ENCODE measurements at regions not wholly inside any gene's neighbourhood (a gene's known extent, or its start where the extent isn't known, plus 50 kb on each side); places are given as distances from the start of the nearest gene placed in this dataset.

DNA sequence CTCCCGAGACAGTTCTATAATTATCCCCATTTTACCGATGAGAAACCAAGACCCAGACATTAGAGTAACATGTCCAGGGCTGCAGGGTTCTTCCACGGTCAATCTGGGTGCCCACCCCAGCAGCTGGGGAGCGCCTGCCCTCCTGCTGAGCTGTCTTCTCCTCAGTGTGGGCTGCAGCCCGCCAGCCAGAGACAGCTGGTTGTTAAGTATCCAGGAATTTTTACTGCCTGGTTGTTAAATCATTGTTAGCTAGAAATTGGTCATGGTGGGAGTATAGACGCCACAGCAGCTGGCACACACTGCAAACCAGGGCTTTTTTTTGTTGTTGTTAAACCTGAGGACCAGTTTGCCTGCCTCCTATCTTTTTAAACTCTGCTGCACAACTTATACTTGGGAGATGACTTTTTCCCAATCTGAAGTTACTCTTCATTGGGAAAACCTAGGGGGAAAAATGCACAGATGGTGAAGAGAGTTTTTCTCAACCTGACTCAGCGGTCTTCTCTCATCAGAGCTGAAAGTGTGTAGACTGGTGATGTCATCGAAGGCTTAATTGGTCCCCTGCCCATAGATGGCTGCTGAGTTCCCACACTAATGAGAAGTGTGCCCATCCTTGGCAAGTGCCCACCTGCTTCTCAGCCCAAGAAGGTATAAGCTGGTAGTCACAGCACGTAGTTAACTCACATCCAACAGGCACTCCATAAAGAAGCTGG is 208.6 kb downstream of the DRD1 start:
- no peak for DNase-seq

DNA sequence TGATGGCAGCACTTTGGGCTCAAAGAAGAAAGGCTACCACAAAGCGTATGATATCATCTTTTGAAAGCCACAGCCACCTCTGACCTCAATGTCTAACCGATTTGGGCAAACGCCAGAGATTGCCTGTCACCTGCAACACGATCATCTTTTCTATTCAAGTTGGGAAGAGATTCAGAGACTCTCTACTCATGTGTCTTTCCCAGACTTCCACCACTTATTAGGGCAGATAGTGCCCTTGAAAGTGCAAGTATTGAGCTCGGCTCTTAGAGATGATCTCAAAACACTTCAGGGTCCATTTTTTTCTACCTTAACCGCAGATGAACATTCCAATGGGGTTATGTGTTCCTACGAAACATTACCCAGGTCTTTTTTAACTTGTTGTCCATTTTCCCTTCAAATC is 213.7 kb downstream of the DRD1 start:
- DNase-seq: no peak

GRCh38 chr5:175226506-175226905 is 217.5 kb downstream of the DRD1 start:
- DNase-seq: no peak

GRCh38 chr5:175223291-175223690 is 220.7 kb downstream of the DRD1 start:
- DNase-seq: no peak

GRCh38 chr5:175222621-175223020 is 221.4 kb downstream of the DRD1 start:
- no peak for DNase-seq

DNA sequence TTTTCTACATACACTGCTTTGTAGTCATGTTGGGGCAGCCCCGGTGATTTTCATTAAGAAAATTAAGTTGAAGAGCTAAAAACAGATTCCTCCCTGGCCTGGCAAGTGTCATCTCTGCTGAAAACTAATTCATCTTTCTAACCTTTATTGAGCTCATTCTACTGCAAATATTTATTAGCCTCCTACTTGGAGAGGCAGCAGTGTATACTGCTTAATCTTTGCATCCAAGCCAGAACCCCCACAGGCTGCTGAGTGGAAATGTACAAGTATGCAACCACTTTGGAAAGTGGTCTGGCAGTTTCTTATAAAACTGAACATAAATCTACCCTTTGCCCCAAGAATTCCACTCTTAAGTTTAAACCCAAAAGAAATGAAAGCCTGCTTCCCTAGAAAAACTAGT is 223.4 kb downstream of the DRD1 start:
- DNase-seq: no peak

DNA sequence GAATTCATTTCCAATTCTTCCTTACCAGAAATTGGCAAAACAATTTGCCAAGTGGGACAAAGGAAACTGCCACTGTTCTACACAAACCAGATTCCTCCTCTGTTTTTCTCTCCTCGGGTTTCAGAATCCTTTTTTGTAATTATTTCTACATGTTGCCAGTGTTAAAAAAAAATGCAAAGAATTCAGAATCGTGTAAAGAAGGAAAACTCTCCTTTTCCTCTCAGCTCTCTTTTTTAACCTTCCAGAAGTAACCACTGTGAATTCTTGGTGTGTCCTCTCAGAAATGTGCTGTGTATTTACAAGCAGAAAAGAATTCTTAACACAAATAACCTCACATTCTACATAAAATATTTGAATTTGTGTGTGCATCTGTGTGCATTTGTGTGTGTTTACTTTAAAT is 224.6 kb downstream of the DRD1 start:
- no peak for DNase-seq

DNA sequence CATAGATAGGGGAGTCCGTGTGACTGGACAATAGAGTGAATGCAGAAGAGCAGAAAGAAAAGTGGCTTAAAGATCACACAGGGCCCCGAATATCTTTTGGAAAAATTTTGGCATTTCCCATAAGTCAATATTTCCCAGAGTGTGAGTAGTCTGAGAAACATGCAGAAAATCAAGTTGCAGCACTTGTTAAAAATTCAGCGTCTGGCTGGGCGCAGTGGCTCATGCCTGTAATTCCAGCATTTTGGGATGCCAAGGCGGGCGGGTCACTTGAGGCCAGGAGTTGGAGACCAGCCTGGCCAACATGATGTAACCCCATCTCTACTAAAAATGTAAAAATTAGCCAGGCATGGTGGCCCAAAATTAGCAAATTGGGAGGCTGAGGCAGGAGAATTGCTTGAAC is 227.0 kb downstream of the DRD1 start:
- no peak for DNase-seq

DNA sequence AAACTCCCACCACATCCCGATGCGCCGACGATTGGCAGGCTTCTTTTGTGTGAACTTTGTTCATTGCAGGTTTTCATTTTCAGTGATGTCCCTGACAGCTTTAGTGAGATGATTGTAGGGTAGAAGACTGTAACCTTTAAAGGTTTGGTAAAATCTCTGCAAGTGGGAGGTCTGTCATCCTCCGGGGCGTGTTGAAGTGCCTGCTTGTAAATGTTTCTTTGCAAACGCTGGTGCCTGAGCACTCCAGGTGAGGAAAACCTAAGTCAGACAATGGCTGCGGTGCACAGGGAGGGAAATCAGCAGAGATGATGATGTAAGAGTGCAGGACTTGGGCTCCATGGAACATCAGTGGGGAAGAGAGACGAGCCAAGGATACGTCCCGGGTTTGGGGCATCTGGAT is 228.1 kb downstream of the DRD1 start:
- no peak for DNase-seq

- no peak for DNase-seq
Measured at GRCh38 chr5:175214152-175214551, 229.8 kb downstream of the DRD1 start.

DNA sequence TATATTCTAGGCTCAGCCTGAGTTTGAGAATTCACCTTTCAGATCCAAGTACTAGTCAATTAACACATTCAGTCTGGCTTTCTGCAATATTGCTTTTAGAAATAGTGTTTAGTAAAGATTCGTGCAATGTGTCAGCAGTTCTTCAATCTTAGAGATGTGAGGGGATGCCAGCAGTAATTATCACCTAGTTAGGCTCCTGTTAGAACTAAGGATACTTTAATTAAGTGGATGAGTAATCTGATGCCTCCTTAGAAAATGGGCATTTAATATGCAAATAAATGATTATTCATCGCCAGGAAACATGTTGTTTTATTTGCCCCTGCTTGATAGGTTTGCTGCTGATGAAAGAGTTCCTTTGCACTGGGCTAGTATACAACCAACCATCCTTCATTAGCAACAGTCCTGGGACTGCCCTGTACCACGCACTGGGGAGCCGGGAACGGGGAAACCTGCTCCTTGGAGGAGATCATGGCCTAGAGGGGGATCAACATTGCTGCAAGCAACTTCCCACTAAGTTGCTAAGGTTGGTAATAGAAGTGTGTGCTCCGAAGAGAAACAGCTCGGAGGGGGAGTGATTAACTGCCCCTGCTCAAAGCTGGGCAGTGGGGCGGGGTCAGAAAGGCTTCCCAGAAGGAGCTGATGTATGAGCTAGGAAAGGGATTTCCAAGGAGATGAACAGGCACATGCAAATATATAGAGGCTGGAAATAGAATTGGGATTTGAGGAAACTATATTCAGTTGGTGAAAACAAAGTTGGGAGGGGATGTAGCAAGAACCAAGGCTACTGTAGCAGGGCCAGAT is 231.8 kb downstream of the DRD1 start:
- DNase-seq: no peak

GRCh38 chr5:175207321-175208040 is 236.5 kb downstream of the DRD1 start:
- no peak for DNase-seq

- DNase-seq: no peak
Measured at GRCh38 chr5:175206669-175207068, 237.3 kb downstream of the DRD1 start.

GRCh38 chr5:175202463-175203068 is 241.4 kb downstream of the DRD1 start:
- DNase-seq: peak in 1 of 2 experiments; percentile 1

GRCh38 chr5:175201393-175201792 is 242.6 kb downstream of the DRD1 start:
- no peak for DNase-seq

- DNase-seq: peak in 1 of 2 experiments; percentile 1
Measured at GRCh38 chr5:175195698-175196656, 248.0 kb downstream of the DRD1 start.

- no peak for DNase-seq
Measured at GRCh38 chr5:175181331-175181730, 262.7 kb downstream of the DRD1 start.

DNA sequence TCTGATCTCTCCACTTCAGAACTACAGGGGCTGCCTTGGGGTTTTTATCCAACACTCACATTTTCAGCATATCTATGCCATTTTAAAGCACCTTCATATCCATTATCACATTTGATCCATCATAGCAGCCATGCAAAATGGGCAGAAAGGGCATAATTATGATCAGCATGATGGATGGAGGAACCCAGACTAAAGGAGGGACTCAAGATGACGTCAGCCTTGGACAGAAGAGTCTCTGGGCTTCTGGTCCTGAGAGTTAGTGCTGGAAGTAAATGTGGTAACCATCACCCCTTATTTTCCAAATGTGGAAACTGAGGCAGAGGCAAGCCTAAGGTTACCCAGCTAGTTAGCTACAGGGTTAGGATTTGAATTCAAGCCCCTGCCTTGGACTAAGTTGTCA is 273.1 kb downstream of the DRD1 start:
- DNase-seq: no peak

DNA sequence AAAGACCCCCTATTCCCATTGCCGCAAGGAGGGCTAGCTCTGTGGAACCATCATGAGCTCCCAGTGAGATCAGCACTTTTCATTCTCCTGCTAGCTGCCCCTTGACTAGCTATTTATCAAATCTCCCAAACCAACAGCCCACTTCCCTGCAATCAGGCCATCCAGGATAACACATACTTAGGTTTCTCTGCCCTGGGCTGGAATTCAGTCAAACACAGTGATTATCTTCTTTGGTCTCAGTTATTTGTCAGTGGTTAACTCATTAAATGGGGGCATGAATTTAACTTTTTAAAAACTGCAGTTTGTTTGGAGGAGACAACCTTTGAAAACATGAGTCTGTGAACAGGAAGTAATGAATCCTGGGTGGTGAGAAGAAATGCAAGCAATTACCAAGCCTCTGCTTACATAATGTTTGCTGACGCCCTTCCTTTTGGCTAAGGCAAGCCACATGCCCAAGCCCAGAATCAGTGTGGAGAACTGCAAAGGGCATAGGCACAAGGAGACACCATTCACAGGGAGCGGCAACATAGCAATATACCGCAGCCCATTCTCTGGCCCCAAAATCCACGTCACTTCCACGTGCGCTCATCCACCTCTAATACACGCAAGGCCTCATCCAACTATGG is 275.0 kb downstream of the DRD1 start:
- no peak for DNase-seq

GRCh38 chr5:175166026-175166425 is 278.0 kb downstream of the DRD1 start:
- DNase-seq: no peak

DNA sequence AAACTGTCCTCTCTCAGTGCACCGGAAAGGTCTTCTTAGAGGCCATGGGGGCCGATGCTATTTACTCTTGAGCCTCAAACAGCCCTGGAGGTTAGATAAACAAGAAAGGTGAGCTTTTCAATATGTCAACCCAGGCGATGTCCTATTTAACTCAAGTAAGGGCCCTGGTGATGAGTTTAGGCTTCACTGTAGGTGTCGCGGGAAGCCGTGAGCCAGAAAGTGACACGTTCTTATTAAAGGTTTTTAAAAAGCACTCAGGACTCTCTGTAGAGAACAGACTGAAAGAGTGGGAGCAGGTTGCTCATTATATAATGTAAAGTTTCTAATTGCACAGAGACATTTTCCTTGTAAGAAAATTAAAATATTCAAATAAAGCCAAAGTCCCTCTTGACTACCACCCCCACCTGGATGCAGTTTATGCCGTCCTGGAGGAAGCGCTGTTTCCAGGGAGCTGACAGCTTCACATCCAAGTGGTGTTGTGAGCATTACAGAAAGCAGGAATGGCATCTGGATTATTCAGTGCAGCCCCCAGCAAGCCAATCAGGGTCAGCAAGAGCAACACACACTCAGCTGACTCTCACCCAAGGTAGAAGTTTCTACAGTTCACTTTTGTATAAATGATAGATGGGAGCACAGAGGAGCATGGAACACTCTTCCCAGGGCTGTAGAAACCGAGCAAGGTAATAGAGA is 280.3 kb downstream of the DRD1 start:
- no peak for DNase-seq
